HepG2 (cell line): ENCODE measurements at regions not wholly inside any gene's neighbourhood (a gene's known extent, or its start where the extent isn't known, plus 50 kb on each side); places are given as distances from the start of the nearest gene placed in this dataset.

ENCODE experiments used
- CTCF ChIP-seq: sonication (generic); formaldehyde crosslinking; IDR thresholded peaks from 2 replicates; pipeline ENCODE4 v1.5.0; 2020; ENCODE audit warnings: mild to moderate bottlenecking, missing genetic modification reagents, moderate library complexity
- DPF2 ChIP-seq: sonication (generic); formaldehyde crosslinking; IDR thresholded peaks from 2 replicates; pipeline ENCODE4 v1.4.0; 2020; ENCODE audit warnings: mild to moderate bottlenecking, low read depth, missing genetic modification reagents, borderline replicate concordance
- KAT8 ChIP-seq: IDR thresholded peaks from 2 replicates; pipeline ENCODE4 v1.6.1; 2016; ENCODE audit warnings: missing genetic modification reagents, missing compliant biosample characterization
- MTA3 ChIP-seq: sonication (generic); formaldehyde crosslinking; IDR thresholded peaks from 2 replicates; pipeline ENCODE4 v1.4.0; 2020; ENCODE audit warnings: missing genetic modification reagents
- NCOR1 ChIP-seq: fragments of 200-600 bp; sonication (generic); IDR thresholded peaks from 2 replicates; pipeline ENCODE4 v1.7.0; 2017; ENCODE audit warnings: antibody characterized with exemption, low read length, borderline replicate concordance
- PTBP1 ChIP-seq: fragments of 200-400 bp; formaldehyde crosslinking; IDR thresholded peaks from 2 replicates; pipeline ENCODE4 v1.6.1; 2018; ENCODE audit warnings: low read length, low read depth; ENCODE audit not compliant: poor library complexity, severe bottlenecking
- REST ChIP-seq, 2 experiments: IDR thresholded peaks; 2 replicates each; pipeline ENCODE4 v1.6.1; 2011 to 2012; ENCODE audit warnings: low read length in 2 of 2, borderline replicate concordance in 1 of 2, low read depth in 1 of 2, mild to moderate bottlenecking in 1 of 2, moderate library complexity in 1 of 2
- SUZ12 ChIP-seq: fragments of 150-350 bp; IDR thresholded peaks from 2 replicates; pipeline ENCODE4 v1.6.1; 2014; ENCODE audit warnings: low read depth, low read length
- TOPORS ChIP-seq: sonication (generic); formaldehyde crosslinking; IDR thresholded peaks from 2 replicates; pipeline ENCODE4 v1.8.0; 2023; ENCODE audit warnings: mild to moderate bottlenecking, missing genetic modification reagents
- ZNF629 ChIP-seq: sonication (generic); formaldehyde crosslinking; conservative IDR thresholded peaks from 2 replicates; pipeline ENCODE4 v1.5.0; 2020; ENCODE audit warnings: missing genetic modification reagents
- ZSCAN29 ChIP-seq: sonication (generic); formaldehyde crosslinking; conservative IDR thresholded peaks from 2 replicates; pipeline ENCODE4 v1.4.0; 2020; ENCODE audit warnings: mild to moderate bottlenecking, missing genetic modification reagents
- TF ChIP-seq, protein P1 (sequence below), 2 experiments: sonication (generic) in 1 of 2; formaldehyde crosslinking in 1 of 2; IDR thresholded peaks; 2 replicates each; pipeline versions ENCODE4 v1.5.1 to v1.6.1; 2011 to 2020; ENCODE audit warnings: borderline replicate concordance in 1 of 2, low read depth in 1 of 2, low read length in 1 of 2, mild to moderate bottlenecking in 1 of 2, missing genetic modification reagents in 1 of 2, moderate library complexity in 1 of 2

- TF ChIP-seq SUZ12 (no peak), ZSCAN29 (CRISPR knock-in tag) (no peak), NCOR1 (no peak), ZNF629 (no peak), DPF2 (CRISPR knock-in tag) (no peak), CTCF (no peak), TOPORS (CRISPR knock-in tag) (no peak), KAT8 (no peak), PTBP1 (no peak), MTA3 (no peak), REST (IDR thresholded peaks at IDR 0.05; ENCODE audit: borderline replicate concordance in 1 of 2, low read depth in 1 of 2, low read length in 2 of 2) (no peak)
- TF ChIP-seq, protein P1, sequence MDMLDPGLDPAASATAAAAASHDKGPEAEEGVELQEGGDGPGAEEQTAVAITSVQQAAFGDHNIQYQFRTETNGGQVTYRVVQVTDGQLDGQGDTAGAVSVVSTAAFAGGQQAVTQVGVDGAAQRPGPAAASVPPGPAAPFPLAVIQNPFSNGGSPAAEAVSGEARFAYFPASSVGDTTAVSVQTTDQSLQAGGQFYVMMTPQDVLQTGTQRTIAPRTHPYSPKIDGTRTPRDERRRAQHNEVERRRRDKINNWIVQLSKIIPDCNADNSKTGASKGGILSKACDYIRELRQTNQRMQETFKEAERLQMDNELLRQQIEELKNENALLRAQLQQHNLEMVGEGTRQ (IDR thresholded peaks at IDR 0.05; ENCODE audit: low read depth, low read length), result no peak
- TF ChIP-seq, protein P1 (CRISPR knock-in tag; IDR thresholded peaks at IDR 0.05; ENCODE audit: borderline replicate concordance), result no peak
Measured at GRCh38 chr5:74123929-74124328, 497.9 kb downstream of the ARHGEF28 start.
